Fibroblast of skin of left quadriceps (primary cell): ENCODE measurements at regions not wholly inside any gene's neighbourhood (a gene's known extent, or its start where the extent isn't known, plus 50 kb on each side); places are given as distances from the start of the nearest gene placed in this dataset.

ENCODE experiments used
- DNase-seq, 2 experiments: peaks; one replicate each; pipeline ENCODE4 v3.0.0-alpha.2; 2013; ENCODE audit warnings: low read depth in 2 of 2

GRCh38 chr5:167180906-167181305 is 1110.5 kb upstream of the WWC1 start:
- no peak for DNase-seq

GRCh38 chr5:167205881-167206280 is 1085.6 kb upstream of the WWC1 start:
- DNase-seq = no peak

- DNase-seq = peak; percentile 92
These were observed 1084.4 kb upstream of the WWC1 start for GRCh38 chr5:167207081-167207480.

GRCh38 chr5:167208911-167209310 is 1082.5 kb upstream of the WWC1 start:
- DNase-seq = peak in 1 of 2 experiments; percentile 18

- DNase-seq = no peak
These were observed 1074.2 kb upstream of the WWC1 start for GRCh38 chr5:167217097-167217743.

GRCh38 chr5:167219298-167219697 is 1072.1 kb upstream of the WWC1 start:
- no peak for DNase-seq

GRCh38 chr5:167226386-167226785 is 1065.1 kb upstream of the WWC1 start:
- no peak for DNase-seq

GRCh38 chr5:167228134-167228533 is 1063.3 kb upstream of the WWC1 start:
- no peak for DNase-seq

GRCh38 chr5:167229751-167230150 is 1061.7 kb upstream of the WWC1 start:
- DNase-seq = no peak

GRCh38 chr5:167230414-167230813 is 1061.0 kb upstream of the WWC1 start:
- DNase-seq = no peak

GRCh38 chr5:167232675-167233311 is 1058.7 kb upstream of the WWC1 start:
- DNase-seq = peak; percentile 40 to 48

- no peak for DNase-seq
These were observed 1057.8 kb upstream of the WWC1 start for GRCh38 chr5:167233507-167234220.

- no peak for DNase-seq
These were observed 1049.9 kb upstream of the WWC1 start for GRCh38 chr5:167241436-167242067.

- DNase-seq = no peak
These were observed 1048.7 kb upstream of the WWC1 start for GRCh38 chr5:167242701-167243100.

GRCh38 chr5:167243463-167243862 is 1048.0 kb upstream of the WWC1 start:
- DNase-seq = no peak

- DNase-seq = no peak
These were observed 1046.9 kb upstream of the WWC1 start for GRCh38 chr5:167244583-167244982.

GRCh38 chr5:167245868-167246267 is 1045.6 kb upstream of the WWC1 start:
- DNase-seq = no peak

- no peak for DNase-seq
These were observed 1043.6 kb upstream of the WWC1 start for GRCh38 chr5:167247816-167248215.

- no peak for DNase-seq
These were observed 1043.2 kb upstream of the WWC1 start for GRCh38 chr5:167248257-167248656.

- no peak for DNase-seq
These were observed 1040.4 kb upstream of the WWC1 start for GRCh38 chr5:167250996-167251395.

GRCh38 chr5:167254132-167254531 is 1037.3 kb upstream of the WWC1 start:
- no peak for DNase-seq

- DNase-seq = no peak
These were observed 1035.5 kb upstream of the WWC1 start for GRCh38 chr5:167255926-167256325.

- DNase-seq = no peak
These were observed 1031.6 kb upstream of the WWC1 start for GRCh38 chr5:167259806-167260205.
